NCI-H226 (cell line): ENCODE measurements at regions not wholly inside any gene's neighbourhood (a gene's known extent, or its start where the extent isn't known, plus 50 kb on each side); places are given as distances from the start of the nearest gene placed in this dataset.
A peak's percentile ranks its signal among the peaks of the same experiment; 100 is the strongest.
"Not testable (repeated sequence)": the region's sequence is repeated elsewhere in the genome, so short reads cannot be mapped to it uniquely, and the experiment has no call there.

Source experiments
- DNase-seq: peaks from one replicate; pipeline ENCODE4 v3.0.0-alpha.2; 2015

DNA sequence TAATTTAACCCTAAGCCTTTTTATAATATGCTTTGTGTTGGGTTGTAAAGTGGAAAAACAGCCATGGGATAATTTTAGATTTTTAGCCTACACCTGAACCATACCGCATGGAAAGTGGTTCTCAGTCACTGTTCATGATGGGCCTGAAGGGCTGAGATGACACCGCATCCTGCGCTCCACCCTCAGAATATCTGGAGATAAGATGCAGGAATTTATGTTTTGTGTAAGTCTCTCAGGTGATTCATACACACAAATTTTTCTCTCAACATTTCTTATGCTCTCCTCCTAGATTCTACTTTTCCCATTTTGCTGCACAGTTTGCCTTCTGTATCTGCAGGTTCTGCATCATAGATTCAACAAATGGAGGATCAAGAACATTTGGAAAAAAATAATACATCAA lies 191.3 kb upstream of the PHACTR1 start:
- peak; percentile 61 for DNase-seq

DNA sequence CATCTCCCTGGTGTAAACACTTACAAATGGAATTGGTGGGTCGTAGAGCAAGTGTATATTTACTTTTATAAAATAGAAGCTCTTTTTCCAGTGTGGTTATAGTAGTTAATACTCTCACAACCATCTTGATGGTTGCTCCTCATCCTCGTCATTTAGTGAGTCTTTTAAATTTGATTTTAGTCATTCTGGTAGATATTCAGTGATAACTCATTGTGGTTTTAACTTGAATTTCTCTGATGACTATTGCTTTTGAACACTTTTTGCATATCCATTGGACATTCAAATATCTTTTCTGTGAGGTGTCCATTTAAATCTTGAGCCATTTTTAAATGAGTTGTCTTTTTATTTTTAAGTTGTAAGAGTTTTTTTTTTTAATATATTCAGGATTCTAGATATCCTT lies 189.2 kb upstream of the PHACTR1 start:
- no peak for DNase-seq

DNA sequence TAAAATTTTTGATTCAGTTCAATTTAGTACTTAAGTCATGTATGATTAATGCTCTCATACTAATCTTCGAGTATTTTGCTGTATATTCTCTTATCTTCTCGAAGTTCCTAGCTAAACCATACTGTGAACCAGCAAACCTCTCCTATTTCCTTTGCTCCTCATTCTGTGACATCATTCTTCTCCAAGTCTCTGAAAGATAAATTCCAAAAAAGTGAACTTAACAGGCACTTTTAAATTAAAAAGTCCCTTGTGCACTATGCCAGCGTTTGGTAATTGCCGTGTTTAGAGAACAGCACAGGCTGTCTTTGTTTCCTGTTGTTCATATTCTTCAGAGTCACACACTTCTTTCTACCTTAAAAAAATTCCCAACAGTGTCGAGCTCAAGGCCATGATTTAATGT lies 188.4 kb upstream of the PHACTR1 start:
- no peak for DNase-seq

DNA sequence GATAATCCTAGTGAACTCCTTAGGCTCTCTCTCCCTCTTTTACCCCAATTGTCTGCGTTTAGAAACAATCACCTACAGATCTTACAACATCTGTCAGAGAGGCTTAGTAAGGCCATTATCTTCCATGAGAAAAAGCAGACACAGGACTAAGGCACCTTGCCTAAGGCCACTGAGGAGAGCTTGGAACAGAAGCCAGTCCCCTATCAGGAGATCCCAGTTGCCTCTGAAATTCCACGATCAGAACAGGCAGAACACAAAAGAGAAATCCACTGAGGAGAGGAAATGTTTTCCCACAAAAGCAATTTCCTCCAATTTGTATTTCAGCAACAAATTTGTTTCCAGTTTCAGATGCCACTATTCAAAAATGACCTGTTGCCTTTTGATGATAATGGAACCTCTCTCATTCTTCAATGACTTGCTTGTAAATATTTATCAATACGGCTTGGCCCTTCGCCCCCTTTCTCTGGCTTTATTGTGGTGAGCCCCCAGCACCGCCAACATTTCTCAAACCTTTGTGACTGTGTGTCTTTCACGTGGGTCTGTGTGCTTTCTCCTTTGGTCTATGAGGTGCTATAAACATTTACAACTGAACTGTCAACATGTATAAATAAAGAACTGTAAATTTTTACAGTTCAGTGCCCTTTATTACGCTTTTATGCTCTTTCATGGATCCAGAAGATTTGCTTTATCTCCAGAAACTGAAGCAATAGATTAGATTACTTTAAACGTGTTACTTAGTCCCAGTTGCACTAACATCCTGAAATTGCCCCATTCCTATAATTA lies 187.8 kb upstream of the PHACTR1 start:
- DNase-seq, result no peak

DNA sequence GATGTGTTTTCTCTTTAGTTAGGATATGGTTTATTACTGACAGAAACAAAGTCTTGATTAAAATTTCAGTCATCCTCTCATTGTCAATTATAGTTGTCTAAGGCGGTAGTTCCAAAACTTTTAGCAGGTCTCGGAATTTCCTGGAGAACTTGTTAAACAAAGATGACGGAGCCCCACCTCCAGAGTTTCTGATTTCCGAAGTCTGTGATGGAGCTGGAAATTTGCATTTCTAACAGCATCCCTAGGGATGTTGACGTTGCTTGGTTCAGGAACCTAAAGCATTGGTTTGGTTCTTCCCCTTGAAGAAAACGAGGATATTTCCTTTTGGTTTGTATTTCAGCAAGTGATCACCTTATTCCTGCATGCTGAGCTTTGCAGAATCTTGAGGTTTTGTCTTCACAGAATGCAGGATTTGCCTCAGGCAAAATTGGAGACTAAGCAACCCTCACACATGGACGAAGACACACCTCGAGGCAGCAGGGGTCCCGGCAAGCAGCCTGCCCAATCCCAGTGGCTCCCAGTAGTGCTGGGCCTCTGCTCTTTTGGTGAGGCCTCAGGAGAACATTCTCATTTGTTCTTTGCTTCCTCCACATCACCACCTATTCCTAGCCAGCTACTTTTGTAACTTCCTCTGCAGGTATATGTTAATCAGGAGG lies 187.1 kb upstream of the PHACTR1 start:
- no peak for DNase-seq

DNA sequence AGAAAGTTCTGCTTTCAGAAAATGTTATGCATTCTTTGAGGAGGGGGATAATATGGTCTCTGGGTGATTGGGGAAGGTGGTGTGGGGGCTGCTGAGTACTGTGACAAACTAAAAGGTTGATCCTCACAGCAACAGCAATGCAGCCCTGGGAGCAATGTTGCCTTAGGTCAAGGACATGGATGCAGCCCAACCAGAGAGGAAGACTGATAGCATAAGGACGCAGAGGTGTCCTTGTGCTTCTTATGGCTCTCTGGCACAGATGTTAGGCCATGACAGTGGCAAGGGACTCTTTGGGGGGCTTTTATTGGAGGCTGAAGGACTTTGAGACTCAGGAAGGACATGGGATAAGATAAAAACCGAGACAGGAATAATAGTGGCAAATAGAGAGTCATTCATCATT lies 186.2 kb upstream of the PHACTR1 start:
- no peak for DNase-seq

DNA sequence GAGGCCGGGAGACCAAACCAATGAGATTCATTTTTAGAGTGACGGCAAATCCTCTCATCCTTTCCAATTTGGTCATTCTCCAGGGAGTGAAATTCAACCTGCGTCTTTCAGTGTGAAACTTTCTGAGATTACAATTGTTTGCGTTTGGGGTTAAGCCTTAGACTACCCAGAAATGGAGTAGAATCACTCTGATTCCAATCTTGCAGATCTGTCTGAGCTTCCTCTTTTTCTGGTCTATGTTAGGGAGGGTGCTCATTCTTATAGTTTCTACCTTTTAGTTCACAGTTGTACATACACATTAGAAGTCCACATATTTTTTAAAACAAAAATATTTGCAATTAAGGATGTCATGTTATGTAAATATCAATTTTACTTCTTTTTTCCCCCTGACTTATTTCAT lies 183.0 kb upstream of the PHACTR1 start:
- DNase-seq, result no peak

DNA sequence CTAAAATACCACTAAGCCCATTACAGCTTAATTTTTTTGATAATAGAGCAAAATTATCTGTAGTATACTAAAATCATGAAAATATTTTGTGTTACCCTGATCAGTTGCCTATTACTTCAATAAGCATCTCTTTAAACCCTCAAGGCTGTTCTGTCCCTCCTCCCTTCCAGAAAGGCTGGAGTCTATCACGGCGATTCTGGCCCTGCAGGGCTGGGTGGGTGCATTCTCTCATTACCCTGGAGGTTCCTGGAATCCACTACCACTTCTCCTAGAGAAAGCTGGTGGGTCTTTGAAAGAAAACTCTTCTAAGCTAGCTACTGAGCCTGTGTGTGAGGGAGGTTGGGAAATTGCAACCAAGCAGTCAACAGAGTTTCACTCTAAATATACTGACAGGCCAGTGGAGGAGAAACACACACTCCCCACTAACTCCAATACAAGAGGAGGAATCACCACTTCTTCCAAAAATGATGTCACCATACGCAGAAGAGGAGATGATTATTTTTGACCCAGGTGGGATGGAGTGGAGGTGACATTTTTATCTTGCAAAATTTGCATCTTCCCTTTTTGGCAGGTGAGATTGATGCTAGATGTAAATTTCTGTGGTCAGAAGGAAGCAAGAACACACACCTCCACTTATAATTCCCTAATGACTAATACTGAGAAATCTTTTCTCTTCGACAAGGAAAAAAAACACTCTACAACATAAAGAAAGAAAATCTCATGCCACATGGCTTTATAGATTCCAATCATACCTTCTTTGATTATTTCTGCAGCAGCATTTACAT lies 182.3 kb upstream of the PHACTR1 start:
- no peak for DNase-seq

DNA sequence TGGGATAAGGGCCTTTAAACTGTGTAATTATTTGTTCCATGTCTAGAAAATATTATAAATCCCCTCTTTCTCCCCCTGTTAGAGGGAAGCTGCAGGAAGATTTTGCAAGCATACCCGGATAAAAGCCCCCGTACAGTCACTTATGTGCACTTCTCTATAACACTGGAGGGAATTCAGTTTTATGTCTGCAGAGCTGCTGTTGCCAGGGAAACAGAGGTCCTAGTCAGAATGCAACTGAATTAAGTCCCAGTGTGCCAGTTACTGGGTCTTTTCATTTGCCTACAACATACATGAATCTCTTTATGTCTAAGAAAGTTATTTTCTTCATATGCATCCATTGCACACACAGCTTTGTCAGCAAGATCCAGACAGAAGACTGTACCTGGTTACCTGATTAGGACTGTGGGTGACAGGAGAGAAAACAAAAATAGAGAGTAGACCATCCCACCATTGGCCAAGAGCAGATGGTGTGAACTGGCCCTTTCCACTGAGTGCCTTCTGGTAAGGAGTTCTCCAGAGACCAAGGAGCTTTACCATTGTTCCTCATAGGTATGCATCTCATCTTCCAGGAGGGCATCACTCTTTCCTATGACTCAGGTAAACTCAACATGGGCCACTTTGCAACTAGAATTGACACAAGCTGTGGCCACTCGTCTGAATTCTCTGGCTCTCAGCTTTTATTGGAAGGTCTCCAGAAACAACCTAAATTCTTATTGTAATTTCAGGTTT lies 180.8 kb upstream of the PHACTR1 start:
- DNase-seq, result no peak

DNA sequence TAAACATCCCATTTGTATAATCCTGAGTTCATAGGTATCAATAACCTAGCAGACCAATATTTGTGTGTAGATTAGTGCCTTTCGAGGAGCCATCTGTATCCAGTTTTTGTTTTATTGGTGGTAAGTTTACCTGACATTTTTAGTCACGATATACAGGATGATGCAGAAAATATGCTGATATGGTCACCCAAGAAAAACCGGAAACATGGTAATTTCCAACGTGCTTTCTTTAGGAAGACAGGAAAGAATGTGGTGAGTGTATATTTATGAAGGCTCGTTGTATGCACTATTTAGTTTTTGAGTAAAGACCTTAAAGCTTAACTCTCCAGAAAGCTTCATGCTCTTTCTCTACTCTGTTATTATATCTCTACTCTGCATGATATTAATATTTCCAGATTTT lies 180.2 kb upstream of the PHACTR1 start:
- no peak for DNase-seq

DNA sequence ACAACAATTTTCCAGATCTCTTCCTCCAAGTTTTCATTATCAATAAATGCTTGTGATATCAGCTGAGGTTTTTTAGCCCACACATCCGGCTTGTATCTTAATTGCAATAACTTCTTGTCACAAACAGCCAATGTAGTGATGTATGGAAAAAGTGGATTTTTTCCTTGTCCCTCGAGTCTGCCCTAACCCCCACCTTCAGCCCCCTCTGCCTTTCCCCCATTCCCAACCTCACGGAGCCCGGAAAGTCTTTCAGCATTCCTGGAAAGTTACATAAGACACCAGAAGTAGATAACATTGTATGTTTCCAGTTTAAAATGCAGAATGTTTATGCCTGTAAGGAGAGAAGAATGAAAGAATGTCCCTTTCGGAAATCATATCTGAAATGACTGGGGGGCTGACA lies 179.2 kb upstream of the PHACTR1 start:
- peak; percentile 60 for DNase-seq

DNA sequence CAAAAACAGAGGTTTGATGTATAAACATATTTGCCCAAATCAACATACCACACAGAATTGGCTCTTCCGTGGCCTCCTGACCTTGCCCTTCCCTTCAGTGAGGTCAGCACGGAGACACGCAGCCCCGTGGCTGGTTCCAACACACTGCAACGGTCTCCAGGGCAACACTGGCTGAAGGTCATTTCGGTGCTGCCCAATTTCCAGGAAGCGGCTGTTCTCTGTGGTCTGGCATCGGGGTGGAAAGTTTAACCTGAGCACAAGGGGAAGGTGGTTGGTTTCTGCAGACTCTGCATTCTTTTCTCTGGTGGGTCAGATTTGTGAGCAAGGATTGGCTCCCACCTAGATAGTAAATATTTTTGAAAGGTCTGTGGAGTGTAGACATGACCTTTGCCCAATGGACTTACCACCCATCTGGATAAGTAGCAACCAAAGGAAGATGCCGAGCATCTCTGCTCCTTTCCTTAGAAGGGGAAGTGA lies 177.6 kb upstream of the PHACTR1 start:
- no peak for DNase-seq

DNA sequence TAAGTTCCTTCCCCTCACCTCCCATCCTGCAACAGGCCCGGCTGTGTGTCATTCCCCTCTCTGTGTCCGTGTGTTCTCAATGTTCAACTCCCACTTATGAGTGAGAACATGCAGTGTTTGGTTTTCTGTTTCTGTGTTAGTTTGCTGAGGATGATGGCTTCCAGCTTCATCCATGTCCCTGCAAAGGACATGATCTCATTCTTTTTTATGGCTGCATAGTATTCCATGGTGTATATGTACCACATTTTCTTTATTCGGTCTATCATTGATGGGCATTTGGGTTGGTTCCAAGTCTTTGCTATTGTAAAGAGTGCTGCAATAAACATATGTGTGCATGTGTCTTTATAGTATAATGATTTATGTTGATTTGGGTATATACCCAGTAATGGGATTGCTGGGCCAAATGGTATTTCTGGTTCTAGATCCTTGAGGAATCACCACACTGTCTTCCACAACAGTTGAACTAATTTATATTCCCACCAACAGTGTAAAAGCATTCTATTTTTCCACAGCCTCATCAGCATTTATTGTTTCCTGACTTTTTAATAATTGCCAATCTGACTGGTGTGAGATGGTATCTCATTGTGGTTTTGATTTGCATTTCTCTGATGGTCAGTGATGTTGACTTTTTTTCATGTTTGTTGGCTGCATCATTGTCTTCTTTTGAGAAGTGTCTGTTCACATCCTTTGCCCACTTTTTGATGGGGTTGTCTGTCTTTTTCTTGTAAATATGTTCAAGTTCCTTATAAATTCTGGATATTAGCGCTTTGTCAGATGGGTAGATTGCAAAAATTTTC lies 174.1 kb upstream of the PHACTR1 start:
- DNase-seq, result not testable (repeated sequence)

DNA sequence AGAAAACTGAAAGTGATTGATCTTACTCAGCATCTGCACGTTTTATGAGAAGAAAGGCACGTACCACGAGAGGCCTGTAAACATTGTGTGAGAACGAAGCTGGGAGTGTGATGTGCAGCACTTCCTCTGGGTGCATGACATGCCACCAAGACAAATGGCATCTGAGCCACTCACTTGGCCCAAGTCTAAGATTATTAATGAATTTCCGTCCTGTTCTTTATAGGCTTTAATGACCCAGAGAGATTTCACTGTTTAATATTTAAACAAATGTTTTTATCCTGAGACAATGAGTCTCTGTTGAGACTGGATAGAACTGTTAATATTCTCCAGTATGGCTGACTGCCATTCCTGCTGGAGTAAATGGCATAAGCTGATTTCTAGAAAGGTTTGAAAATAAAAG lies 172.6 kb upstream of the PHACTR1 start:
- DNase-seq, result no peak

DNA sequence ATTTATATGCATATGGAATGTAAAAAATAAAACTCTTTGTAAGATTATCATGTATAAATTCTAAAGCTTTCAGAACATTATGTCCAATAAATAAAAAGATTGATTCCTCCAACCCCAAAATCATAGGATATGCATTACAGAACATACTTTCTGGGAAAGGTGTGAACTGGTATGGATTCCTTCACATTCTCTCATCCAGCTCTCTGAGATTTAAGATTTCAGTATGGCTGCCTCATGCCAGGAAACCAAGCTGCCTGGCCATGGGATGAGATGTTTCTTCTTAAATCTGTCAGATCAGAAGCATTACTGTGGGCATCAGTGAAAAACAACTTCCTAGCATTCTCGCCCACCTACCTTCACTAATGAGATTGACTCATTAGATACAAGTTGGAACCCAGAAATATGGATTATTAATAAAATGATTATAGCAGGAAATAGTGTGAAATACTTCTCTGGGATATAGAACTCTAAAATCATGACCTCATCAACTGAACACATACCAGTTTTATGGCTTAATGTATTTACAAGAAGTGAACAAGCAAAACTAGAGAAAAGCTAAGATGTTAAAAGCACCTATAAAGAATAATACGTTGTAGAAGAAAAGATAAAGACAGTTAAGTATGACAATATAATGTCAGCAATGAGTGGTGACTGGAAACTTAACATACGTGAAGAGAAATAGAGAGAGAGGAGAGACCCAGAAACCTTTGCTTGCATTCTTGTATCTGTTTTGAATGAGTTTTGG lies 171.6 kb upstream of the PHACTR1 start:
- DNase-seq, result no peak

DNA sequence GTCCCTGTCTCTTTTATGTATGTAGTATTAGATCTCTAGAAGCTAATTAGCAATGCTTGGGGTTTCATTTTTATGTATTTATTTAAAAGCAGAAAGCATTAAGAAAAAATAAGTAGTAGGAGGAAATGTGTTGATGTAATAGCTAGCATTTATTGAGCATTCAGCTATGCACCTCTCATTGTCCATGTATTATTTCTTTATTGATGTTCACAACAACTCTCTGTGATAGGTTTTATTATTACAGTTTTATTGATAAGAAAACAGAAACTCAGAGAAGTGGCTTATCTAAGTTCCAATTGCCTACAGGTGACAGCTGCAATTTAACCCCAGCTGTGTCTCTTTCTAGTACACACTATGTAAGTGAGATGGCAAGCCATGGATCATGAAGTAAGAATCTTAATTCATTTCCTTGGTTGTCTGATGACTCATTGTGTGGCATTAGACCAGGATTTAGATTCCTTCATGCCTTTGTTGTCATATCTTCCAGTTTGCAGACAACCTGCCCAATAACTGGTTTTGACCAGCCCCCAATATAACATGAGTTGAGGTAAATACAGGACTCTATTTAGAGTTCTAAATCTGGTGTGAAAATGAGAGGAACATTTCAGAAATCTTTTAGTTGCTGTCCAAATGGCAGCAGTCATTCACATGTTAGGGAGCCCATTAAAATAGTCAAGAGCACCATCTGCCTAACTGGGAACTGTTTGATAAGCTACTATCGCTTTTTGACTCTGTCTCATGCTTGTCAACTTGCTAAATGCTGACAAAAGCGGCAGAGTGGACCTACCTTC lies 170.8 kb upstream of the PHACTR1 start:
- peak; percentile 82 for DNase-seq

DNA sequence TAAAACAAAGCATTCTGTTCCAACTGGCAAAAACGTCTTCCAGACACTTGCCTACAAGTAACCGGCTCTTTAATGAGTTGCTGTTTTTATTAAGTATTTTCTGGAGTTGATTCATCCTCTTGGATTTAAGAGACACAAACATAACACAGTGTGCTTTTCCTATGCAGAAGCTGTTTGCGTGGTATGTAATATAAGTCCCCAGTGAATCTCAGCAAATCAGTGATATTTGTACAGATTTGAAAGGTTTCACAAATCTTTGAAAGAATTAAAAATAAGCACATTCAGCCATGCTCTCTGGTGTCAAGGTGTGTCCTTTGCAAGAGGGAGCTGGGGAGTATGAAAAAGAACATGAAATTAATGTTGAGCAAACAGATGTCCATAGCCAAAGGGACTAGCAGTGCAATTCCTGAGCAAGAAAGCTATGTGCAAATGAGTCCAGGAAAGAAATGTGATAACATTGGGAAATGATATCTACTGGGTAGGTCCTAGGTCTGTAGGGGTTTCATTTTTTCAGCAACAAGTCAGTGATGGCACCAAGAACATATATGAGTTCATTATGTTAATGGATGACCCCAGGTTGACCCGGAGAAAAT lies 170.1 kb upstream of the PHACTR1 start:
- no peak for DNase-seq

DNA sequence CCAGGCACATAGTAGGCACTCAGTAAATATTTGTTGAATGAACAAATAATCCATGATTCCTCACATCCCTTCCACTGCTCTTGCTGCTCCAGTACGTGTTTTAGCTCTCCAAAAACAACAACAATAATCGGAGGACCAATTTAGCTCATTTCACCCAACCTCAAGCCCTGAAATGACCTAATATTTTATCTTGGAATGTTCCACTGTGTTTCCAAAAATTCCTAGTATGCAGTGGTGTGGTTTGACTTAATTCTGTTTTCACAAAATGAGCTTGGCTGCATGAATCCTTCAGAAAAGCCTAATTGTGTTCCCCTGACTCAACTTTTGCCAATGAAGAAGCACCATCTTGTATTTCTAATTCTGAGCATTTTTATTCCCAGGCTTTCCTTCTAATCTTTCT lies 168.0 kb upstream of the PHACTR1 start:
- peak; percentile 61 for DNase-seq

DNA sequence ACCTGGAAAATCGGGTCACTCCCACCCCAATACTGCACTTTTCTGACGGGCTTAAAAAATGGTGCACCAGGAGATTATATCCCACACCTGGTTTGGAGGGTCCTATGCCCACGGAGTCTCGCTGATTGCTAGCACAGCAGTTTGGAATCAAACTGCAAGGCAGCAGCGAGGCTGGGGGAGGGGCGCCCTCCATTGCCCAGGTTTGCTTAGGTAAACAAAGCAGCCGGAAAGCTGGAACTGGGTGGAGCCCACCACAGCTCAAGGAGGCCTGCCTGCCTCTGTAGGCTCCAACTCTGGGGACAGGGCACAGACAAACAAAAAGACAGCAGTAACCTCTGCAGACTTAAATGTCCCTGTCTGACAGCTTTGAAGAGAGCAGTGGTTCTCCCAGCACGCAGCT lies 167.1 kb upstream of the PHACTR1 start:
- DNase-seq, result not testable (repeated sequence)

DNA sequence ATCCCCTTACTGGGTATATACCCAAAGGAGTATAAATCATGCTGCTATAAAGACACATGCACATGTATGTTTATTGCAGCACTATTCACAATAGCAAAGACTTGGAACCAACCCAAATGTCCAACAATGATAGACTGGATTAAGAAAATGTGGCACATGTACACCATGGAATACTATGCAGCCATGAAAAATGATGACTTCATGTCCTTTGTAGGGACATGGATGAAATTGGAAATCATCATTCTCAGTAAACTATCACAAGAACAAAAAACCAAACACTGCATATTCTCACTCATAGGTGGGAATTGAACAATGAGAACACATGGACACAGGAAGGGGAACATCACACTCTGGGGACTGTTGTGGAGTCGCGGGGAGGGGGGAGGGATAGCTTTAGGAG lies 161.7 kb upstream of the PHACTR1 start:
- not testable (repeated sequence) for DNase-seq
